ENCODE measurements at regions not wholly inside any gene's neighbourhood (a gene's known extent, or its start where the extent isn't known, plus 50 kb on each side); places are given as distances from the start of the nearest gene placed in this dataset.
"Not testable (repeated sequence)": the region's sequence is repeated elsewhere in the genome, so short reads cannot be mapped to it uniquely, and the experiment has no call there.

DNA sequence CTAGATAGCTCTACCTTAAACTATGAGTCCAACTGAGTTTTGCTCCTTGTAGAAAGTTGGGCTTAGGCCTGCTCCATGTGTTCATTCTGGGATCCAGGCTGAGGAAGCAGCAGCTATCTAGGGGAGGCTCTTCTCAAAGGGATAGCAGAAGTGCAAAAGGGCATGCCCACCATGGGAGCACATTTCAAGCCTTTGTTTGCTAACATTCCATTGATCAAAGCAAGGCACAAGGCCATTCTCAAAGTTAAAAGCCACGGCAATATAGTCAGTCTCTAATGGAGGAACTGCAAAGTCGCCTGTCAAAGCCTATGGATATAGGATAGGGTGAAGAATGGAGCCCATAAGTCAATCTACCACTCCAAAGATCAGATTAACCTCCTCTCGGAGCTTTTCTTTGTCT, 488.1 kb upstream of the ARX start:
- no peak for DNase-seq

DNA sequence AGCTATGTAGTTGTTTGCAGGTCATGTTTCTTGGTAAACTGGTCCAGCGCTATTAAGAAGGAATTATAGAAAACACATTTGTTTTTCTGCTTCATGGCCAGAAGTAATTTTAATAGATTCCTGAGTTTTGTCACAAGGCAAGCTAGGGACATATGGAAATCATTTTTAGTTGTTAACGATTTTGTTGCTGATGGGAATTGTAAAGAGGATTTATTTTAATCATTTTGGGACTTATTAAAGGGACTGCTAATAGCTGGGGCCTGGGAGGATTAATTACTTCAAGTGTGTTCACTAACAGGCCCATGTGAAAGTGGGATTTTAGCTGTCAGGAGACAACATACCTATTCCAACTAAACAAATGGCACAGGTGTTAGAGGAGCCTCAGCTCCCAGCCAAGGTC, 492.0 kb upstream of the ARX start:
- DNase-seq, result no peak

DNA sequence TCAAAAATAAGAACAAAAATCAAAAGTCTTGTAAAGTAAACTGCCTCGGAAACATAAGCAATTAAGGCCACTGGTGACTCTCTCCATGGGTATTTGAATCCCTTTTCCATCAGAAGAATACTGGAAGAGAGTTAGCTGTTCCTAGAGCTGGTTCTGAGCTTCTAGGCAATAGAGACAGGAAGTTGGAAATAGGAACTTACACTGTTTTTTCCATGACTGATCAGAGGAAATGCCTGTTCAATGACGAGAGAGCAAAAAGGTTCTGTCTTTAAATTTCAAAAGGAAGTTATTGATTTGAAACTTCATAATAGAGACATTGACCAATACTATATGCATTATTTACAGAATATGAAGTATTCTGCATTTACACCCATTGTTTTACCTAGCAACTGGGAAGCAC, 503.5 kb upstream of the ARX start:
- no peak for DNase-seq

DNA sequence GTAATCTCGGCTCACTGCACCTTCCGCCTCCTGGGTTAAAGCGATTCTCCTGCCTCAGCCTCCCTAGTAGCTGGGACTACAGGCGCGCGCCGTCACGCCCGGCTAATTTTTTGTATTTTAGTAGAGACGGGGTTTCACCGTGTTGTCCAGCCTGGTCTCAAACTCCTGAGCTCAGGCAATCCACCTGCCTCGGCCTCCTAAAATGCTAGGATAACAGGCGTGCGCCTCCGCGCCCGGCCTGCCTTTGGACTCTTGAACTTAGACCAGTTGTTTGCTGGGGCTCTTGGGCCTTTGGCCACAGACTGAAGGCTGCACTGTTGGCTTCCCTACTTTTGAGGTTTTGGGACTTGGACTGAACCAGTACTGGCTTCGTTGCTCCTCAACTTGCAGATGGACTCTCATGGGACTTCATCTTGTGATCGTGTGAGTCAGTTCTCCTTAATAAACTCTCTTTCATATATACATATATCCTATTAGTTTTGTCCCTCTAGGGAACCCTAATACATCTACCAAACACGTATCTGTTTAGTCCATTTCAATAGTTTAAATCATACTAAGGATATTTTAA, 506.8 kb upstream of the ARX start:
- not testable (repeated sequence) for DNase-seq

DNA sequence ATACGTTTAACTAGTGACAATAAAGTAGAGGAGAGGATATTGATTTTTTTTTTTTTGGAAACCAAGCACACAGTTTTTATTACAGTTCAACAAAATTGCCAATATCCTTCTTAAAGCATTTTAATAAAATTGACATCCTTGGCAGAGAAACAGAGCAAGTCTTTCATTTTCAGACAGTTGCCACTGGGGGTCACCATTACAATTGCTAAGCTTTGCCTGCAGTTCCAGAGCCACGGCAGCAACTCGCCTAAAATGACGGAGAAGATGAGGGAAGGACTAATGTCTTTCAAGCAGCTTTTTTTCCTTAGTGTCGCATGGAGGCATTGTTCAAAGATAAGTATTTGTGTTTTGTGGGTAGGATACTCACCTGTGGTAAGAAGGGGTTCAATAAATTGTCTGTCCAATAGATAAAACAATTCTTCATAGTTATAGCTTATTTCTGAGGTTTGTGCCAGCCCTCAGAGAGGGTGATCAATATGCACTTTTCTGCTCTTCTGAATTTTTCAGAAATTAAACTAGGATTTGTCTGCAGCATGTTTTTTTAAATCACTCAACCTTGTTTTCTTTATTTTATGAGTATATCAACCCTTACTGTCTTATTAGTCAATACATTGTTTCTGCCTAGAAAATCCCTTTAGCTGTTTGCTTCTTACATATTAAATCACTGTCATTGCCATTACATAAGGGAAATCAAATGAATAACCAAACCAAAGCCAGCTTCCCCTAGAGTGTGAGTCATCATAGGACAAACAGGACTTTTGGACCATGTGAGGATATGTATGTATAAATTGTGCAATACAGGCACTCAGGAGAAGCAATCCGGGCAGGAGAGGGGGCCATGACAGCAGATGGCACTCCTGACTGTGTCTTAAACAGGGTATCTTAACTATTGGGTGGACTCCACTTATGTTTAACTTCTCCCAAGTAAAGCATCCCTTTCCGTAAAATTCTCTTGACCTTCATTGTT, 508.1 kb upstream of the ARX start:
- no peak for DNase-seq

DNA sequence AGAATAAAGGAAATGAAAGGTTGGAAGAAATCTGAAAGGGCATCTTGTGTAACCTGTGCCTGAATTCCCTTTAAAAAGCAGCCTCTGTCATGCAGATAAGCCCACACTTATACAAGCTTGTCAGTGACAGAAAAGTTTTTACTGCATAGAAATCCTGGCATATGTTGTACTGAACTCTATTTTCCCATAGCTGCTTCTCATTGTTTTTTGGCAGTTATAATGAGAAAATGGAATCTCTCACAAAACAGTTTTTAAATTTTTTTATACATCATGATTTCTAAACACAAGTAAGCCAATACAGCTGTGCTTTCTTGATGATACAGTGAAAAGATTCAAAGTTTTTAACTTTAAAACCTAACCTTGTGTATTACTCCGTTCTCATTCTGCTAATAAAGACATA, 511.4 kb upstream of the ARX start:
- no peak for DNase-seq

DNA sequence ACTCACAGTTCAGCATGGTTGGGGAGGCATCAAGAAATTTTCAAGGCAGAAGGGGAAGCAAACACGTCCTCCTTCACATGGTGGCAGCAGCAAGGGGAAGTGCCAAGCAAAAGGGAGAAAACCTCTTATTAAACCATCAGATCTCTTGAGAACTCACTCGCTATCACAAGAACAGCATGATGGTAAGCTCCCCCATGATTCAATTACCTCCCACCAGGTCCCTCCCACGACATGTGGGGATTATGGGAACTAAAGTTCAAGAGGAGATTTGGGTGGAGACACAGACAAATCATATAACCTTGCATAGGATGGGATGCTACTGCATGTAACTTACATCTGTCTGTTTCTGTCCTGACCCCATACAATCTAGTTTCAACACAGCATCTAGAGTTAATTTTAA, 511.8 kb upstream of the ARX start:
- no peak for DNase-seq

DNA sequence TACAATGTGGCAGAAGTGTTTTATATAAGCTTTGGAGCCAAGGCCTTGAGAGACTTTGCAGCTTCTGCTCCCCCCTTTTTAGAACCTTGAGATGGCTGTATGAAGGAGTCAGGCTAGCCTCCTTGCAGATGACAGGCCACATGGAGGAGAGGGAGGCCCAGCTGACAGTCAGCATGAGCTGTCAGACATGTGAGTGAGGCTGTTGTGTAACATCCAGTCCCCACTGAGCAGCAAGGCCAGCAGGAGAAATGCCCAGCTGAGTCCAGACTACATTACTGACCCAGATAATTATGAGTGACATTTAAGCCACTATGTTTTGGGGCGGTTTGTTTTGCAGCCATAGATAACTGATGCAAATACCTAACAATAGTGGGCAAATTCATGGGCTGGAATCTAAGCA, 515.3 kb upstream of the ARX start:
- no peak for DNase-seq

DNA sequence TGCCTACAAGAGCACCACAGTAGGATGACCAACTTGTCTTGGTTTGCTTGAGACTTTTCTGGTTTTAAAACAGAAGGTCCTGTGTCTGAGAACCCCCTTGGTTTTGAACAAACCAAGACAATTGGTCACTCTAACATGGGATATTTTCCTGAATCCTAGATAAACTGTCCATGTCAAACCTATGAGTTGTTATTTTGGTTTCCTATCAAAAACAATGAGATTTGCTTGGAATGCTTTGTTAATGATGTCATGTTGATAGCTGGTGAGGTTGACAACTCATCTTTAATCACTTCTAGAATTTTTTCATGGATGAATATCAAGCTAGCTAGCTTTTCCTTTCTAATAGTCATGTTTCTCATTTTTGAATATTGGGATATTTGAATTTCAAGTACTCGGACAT, 518.3 kb upstream of the ARX start:
- no peak for DNase-seq

DNA sequence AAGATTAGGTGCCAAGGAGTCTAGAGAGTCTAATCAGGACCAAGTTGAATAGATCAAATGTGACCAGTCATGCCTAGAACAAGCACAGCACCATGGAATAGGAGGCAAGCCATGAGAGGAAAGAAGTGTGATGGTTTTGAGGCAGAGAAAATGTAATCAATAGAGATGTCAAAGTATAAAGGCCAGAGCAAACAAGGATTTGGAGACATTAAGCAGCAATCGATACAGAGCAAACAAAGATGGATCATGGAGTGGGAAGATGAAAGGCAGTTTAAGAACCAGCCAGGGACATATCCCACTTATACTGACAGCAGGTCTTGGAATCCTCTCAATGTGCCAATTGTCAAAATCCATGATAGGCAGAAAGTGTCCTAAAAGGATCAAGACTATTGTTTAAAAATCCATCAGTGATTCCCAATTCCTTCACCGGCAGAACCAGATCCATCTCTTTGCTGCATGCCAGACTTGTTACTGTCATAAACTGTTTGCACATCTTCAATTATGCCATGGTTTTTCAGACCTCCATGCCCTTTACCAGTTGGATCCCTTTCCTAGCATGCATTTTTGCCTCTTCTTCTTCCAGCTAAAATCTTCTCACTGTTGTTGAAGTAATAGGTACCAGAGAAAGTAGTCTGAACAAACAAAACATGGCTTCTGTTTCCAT, 520.7 kb upstream of the ARX start:
- DNase-seq, result no peak

DNA sequence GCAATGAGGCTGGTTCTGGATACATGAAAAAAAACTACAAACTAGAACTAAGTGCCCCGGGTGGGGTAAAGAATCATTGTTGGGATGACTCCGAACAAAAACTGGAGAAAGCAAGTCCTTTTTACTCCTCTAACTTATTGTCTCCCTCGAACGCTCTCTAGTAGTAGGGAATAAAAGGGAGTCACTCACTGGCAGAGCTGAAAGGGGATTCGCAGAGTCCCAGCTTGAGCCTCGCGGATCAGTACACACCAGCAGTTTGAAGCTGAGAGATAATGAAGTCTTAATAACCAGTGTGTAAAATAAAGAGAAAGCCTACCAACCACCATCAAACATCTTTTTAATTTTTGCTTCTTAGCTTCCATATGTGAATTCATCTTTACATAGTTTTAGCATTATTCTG, 521.9 kb upstream of the ARX start:
- DNase-seq, result no peak

DNA sequence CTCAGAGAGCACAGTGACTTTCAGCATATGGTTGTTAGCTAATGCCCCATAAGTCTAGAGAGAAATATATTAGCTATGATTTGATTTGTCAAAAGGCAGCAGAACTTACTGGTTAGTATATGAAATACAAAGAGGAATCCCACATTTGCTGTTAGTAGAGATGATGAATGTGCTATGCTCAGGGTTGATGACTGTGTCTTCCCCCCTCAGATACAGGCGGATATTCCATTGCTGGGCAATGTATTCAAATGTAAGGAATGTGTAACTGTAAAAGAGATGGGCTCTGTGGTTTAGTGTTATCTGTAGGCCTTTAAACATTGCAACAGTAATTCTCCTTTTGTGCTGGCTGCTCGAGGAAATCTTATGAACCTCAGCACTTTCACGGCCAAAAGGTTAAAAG, 528.9 kb upstream of the ARX start:
- DNase-seq, result no peak

DNA sequence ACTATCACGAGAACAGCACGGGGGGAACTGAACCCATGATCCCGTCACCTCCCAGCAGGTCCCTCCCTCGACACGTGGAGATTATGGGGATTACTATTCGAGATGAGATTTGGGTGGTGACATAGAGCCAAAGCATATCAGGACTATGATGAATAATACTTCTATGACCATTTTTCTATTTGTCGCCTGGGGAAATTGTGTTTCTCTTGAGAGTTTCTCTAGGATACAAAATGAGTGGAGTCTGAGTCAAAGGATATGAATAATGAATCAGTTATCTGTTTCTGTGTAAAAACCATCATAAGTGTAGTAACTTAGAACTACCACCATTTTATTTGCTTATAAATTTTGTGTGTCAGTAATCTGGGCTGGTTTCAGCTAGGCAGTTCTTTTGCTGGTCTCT, 533.0 kb upstream of the ARX start:
- no peak for DNase-seq

DNA sequence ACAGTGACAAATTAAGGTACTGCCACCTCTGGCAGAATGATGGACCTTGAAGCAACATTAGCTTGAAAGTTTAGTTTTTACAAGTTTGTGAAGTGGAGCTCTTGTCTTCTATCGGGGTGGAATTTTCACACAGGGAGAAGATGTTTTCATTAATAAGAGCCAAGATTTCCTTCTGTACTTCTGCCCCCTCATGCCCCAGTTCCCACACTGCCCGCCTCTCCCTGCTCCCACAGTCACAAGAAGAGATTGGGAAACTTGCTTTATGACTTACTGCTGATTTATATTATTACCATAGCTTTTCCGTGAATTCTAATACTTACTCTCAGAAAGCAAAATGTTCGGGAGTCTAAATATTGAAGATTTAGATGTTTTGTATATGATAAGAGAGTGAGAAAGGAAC, 539.8 kb upstream of the ARX start:
- DNase-seq, result no peak

DNA sequence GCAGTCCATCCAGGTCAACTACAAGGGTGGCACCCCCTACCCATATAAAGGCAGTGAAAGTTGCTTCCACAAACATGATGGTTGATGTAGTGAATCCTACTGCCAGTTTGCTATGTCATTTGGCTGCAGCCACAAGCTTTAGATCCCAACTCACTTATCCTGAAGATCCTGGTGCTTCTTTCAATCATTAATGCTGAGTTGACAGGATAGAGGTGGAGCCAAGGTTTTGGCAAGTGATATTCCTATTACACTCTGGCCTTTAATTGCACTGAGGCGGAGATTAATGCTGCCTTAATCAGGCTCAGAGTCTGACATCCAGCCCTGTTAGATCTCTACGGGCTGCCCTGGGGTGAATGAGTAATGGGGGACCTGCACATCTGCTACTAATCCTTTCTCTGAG, 542.4 kb upstream of the ARX start:
- DNase-seq, result no peak

DNA sequence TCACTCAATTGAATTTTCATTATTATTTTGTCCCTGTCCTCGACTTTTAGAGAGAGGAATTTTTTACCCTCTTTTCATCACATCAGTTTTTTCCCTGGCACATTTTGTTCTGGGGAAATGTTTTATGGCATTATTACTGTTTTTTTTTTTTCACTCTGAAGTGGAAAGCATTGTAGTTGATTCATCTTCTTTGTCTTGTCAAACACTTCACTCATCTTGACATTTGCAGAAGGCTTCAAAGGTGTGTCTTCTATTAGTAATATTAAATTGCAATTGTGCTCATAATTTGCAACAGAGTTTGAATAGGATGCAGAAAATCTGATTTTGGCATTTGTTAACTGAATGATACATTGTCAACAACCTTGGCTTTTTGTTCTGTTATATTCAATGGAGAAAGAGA, 545.4 kb upstream of the ARX start:
- no peak for DNase-seq

DNA sequence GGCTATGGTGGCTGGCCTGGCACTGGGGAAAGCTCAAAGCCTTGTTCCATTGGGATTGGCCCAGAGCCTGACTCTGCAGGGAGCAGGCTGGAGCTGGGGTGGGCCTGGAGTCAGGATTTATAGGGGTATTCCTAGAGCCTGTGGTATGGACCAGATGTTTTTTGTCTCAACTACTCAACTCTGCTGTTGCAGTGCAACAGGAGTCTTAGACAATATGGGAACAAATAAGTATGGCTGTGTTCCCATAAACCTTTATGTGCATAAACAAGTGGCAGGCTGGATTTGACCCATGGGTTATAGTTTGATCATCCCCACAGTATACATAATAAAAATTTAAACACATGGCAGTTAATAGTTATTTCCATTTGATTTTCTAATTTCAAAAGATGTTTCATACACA, 557.9 kb upstream of the ARX start:
- no peak for DNase-seq

DNA sequence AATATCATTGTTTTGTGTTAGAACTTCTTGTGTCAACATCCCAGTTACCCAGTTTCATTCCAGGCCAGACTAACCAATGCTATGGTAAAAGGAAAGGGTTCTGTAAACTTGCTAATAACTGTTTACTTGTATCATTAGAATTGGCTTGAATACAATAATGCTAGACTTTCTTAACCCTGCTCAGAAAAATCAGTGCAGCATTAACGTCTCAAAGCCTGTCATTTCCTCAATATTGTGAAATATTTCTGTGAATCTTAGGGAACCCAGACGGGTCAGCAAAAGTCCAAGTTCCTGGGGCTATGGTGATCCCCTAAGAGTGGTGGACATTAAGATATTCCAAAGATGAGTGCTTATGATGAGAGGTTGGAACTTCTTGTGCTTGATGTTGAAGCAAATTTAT, 541.2 kb upstream of the MAGEB18 start:
- no peak for DNase-seq

DNA sequence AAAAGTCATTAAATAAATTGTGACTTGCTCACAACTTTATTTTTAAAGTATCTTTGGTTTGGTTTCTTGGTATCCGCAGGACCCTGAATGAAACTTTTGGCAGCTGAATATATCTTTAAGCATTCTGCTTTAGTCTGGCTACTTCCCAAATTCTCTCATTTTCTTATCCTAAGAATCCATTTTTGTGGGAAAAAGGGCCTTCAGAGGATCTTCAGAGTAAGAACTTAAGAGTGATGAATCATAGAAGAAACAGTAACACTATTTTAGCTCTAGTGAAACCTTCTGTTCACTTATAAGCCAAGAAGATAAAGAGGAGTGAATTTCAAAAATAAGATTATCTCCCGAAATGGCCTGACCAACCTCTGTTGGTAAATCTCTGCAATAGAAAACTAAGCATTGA, 540.6 kb upstream of the MAGEB18 start:
- no peak for DNase-seq

DNA sequence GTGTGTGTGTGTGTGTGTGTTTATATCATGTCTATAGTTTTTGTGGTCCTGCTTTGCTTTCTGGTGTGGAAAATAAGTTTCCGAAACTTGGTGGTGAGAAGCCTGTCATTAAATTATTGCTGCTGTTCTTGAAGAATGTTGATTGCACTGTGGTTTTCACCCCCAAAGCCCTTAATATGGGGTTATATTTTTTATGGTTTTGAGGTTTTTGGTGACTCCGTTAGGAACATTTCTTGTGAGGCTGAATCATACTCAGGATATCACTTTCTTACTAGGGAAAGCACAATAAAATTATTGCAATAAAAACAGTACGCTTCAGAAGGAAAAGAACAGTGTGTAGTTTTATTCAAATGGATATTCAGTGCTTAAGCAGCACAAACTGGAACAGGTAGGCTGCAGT, 539.1 kb upstream of the MAGEB18 start:
- DNase-seq, result no peak

DNA sequence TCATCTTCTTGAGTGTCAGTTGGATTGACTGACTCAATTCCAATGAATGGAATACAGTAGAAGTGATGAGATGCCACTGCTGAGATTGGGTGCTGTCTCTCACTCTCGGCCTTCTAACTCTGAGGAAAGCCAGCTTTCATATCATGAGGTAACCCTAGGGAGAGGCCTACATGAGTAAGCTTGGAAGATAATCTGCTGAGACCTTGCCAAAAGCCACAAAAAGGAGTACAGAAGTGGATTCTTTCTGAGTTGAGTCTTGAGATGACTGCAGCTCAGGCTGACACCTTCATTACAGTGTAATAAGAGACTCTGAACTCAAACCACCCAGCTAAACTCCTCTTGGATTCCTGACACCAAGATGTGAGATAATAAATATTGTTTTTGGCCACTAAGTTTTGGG, 537.4 kb upstream of the MAGEB18 start:
- DNase-seq, result no peak

DNA sequence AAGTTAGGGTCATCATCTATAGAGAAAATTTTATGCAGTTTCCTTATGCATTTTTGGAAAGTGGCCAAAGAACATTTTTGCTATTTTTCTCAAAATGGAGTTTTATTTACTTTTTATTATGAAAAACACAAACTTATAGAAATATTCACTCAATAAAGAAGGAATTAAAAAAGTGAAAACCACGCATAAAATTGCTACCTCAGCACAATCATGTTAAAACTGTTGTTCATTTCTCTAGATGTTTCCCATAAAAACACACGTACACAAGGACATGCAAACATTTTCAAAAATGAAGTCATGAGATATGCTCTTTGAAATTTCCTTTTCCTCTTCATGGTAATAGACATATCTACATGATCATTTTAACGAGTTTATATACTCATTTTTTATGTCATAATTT, 536.8 kb upstream of the MAGEB18 start:
- DNase-seq, result no peak

DNA sequence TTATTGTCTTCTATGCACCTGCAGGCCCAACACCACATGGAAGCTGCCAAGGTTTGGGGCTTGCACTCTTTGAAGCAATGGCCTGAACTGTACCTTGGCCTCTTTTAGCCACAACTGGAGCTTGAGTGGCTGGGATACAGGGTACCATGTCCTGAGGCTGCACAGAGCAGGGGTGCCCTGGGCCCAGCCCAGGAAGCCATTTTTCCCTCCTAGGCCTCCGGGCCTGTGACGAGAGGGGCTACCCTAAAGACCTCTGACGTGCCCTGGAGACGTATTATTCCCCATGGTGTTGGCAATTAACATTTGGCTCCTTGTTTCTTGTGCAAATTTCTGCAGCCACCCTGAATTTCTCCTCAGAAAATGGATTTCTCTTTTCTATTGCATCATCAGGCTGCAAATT, 519.9 kb upstream of the MAGEB18 start:
- no peak for DNase-seq

DNA sequence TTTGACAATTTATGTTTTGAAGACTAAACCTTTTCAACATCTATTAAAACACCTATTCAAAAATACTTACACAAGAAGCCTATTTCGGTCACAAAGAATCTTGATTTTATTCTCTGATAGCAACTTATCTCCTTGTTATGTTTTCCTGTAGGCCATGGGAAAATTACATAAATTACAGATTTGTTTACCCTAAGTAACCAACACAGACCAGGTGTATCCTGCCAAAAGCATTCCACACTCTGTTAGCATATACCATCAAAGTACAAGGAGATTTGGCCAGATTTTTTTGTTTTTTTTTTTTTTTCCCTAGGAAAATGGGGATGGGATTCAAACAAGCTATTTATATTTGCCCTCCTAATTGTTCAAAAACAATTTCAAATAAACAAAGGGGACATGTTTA, 497.9 kb upstream of the MAGEB18 start:
- DNase-seq, result no peak

Data from SW 1271 (cell line).